GM23338 (cell line): ENCODE measurements at regions not wholly inside any gene's neighbourhood (a gene's known extent, or its start where the extent isn't known, plus 50 kb on each side); places are given as distances from the start of the nearest gene placed in this dataset.

Experiments
- ATAC-seq: fragments of 200-7000 bp; cut with Tn5 transposase; 3 replicates; pipeline ENCODE4 v1.9.1; 2020
- DNase-seq: peaks from one replicate; pipeline ENCODE4 v3.0.0-alpha.2; 2015; ENCODE audit warnings: low spot score
- H2AFZ ChIP-seq: fragments of 200-600 bp; sonication (generic); 2 replicates; pipeline ENCODE4 v1.8.0; 2016; ENCODE audit warnings: antibody characterized with exemption, mild to moderate bottlenecking, moderate library complexity
- H3F3A ChIP-seq: fragments of 200-600 bp; sonication (generic); replicated peaks from 2 replicates; pipeline ENCODE4 v1.8.0; 2017; ENCODE audit warnings: antibody characterized with exemption, mixed run types, low read depth
- H3K27ac ChIP-seq: fragments of 200-600 bp; sonication (generic); 2 replicates; pipeline ENCODE4 v1.6.1; 2016; ENCODE audit warnings: low read depth
- H3K27me3 ChIP-seq: fragments of 200-600 bp; sonication (generic); 2 replicates; pipeline ENCODE4 v1.8.0; 2016; ENCODE audit warnings: mild to moderate bottlenecking, mixed run types, moderate library complexity; ENCODE audit not compliant: insufficient read depth
- H3K36me3 ChIP-seq: fragments of 200-600 bp; sonication (generic); 2 replicates; pipeline ENCODE4 v1.8.0; 2016; ENCODE audit warnings: mild to moderate bottlenecking; ENCODE audit not compliant: insufficient read depth
- H3K4me1 ChIP-seq: fragments of 200-600 bp; sonication (generic); 2 replicates; pipeline ENCODE4 v1.8.0; 2016; ENCODE audit warnings: mild to moderate bottlenecking, moderate library complexity; ENCODE audit not compliant: insufficient read depth
- H3K4me2 ChIP-seq: fragments of 200-600 bp; sonication (generic); 2 replicates; pipeline ENCODE4 v1.7.1; 2017; ENCODE audit warnings: mixed run types
- H3K4me3 ChIP-seq: fragments of 200-600 bp; sonication (generic); 2 replicates; pipeline ENCODE4 v1.6.1; 2016; ENCODE audit warnings: mixed run types
- H3K79me2 ChIP-seq: fragments of 200-600 bp; sonication (generic); replicated peaks from 2 replicates; pipeline ENCODE4 v1.8.0; 2017; ENCODE audit warnings: mild to moderate bottlenecking; ENCODE audit not compliant: insufficient read depth
- H3K9me2 ChIP-seq: fragments of 200-600 bp; sonication (generic); 2 replicates; pipeline ENCODE4 v1.8.0; 2017; ENCODE audit not compliant: insufficient read depth
- H4K20me1 ChIP-seq: fragments of 200-600 bp; sonication (generic); replicated peaks from 2 replicates; pipeline ENCODE4 v1.8.0; 2017; ENCODE audit warnings: mild to moderate bottlenecking; ENCODE audit not compliant: insufficient read depth
- H3K27ac Mint-ChIP-seq: 2 replicates; pipeline ENCODE4 v1.8.0; 2020; ENCODE audit warnings: inconsistent platforms, mild to moderate bottlenecking, moderate library complexity, mixed read lengths
- H3K27me3 Mint-ChIP-seq: 3 replicates; pipeline ENCODE4 v1.8.0; 2022; ENCODE audit warnings: low read depth, mild to moderate bottlenecking, moderate library complexity, mixed read lengths, inconsistent platforms; ENCODE audit not compliant: insufficient read depth, poor library complexity
- H3K36me3 Mint-ChIP-seq: 3 replicates; pipeline ENCODE4 v1.8.0; 2021; ENCODE audit warnings: low read depth, mild to moderate bottlenecking, inconsistent platforms, moderate library complexity, mixed read lengths
- H3K4me1 Mint-ChIP-seq: 3 replicates; pipeline ENCODE4 v1.8.0; 2020; ENCODE audit warnings: mild to moderate bottlenecking, inconsistent platforms, mixed read lengths
- H3K4me3 Mint-ChIP-seq: 3 replicates; pipeline ENCODE4 v1.8.0; 2021; ENCODE audit warnings: moderate library complexity, mild to moderate bottlenecking, inconsistent platforms, mixed read lengths
- H3K9me3 Mint-ChIP-seq: 3 replicates; pipeline ENCODE4 v1.8.0; 2020; ENCODE audit warnings: moderate library complexity, mild to moderate bottlenecking, inconsistent platforms, mixed read lengths
- CREB1 ChIP-seq: fragments of 250-450 bp; sonication (Bioruptor Pico); IDR thresholded peaks from 2 replicates; pipeline ENCODE4 v1.5.0; 2020; ENCODE audit warnings: low read depth, mild to moderate bottlenecking, moderate library complexity
- EZH2 ChIP-seq: fragments of 200-600 bp; sonication (generic); IDR thresholded peaks from one replicate; pipeline ENCODE4 v1.8.0; 2017; ENCODE audit warnings: antibody characterized with exemption, mild to moderate bottlenecking, low read depth; ENCODE audit not compliant: unreplicated experiment
- EZH2phosphoT487 ChIP-seq: fragments of 200-600 bp; sonication (generic); IDR thresholded peaks from one replicate; pipeline ENCODE4 v1.8.1; 2018; ENCODE audit warnings: antibody characterized with exemption; ENCODE audit not compliant: unreplicated experiment
- JUNB ChIP-seq: IDR thresholded peaks from one replicate; pipeline ENCODE4 v1.6.1; 2016; ENCODE audit warnings: antibody characterized with exemption; ENCODE audit not compliant: unreplicated experiment
- NANOG ChIP-seq: IDR thresholded peaks from 2 replicates; pipeline ENCODE4 v1.6.1; 2016; ENCODE audit warnings: antibody characterized with exemption, borderline replicate concordance
- POLR2AphosphoS5 ChIP-seq: IDR thresholded peaks from 2 replicates; pipeline ENCODE4 v1.6.1; 2016; ENCODE audit warnings: antibody characterized with exemption, low read depth
- STAT1 ChIP-seq: IDR thresholded peaks from one replicate; pipeline ENCODE4 v1.6.1; 2016; ENCODE audit warnings: antibody characterized with exemption; ENCODE audit not compliant: unreplicated experiment
- ZNF114 ChIP-seq: fragments of 250-450 bp; sonication (Bioruptor Pico); IDR thresholded peaks from 2 replicates; pipeline ENCODE4 v1.5.0; 2020; ENCODE audit warnings: mild to moderate bottlenecking, moderate library complexity
- ZNF331 ChIP-seq: fragments of 250-450 bp; sonication (Bioruptor Pico); IDR thresholded peaks from 2 replicates; pipeline ENCODE4 v1.5.0; 2020; ENCODE audit warnings: low read depth, mild to moderate bottlenecking, moderate library complexity
- TF ChIP-seq, protein P1 (sequence below): IDR thresholded peaks from one replicate; pipeline ENCODE4 v1.6.1; 2018; ENCODE audit warnings: antibody characterized with exemption; ENCODE audit not compliant: unreplicated experiment
- TF ChIP-seq, protein P2 (sequence below): fragments of 250-450 bp; sonication (Bioruptor Pico); IDR thresholded peaks from 2 replicates; pipeline ENCODE4 v1.5.0; 2020; ENCODE audit warnings: mild to moderate bottlenecking, moderate library complexity
- TF ChIP-seq, protein P3 (sequence below): IDR thresholded peaks from 2 replicates; pipeline ENCODE4 v1.6.1; 2016; ENCODE audit warnings: antibody characterized with exemption
- TF ChIP-seq, protein P4 (sequence below), 2 experiments: fragments of 200-600 bp in 1 of 2; sonication (generic) in 1 of 2; conservative IDR thresholded peaks; 2 replicates each; pipeline versions ENCODE4 v1.5.1 to v1.6.1; 2016 to 2017; ENCODE audit warnings: antibody characterized with exemption in 2 of 2, low read depth in 2 of 2, mild to moderate bottlenecking in 2 of 2, moderate library complexity in 1 of 2

DNA sequence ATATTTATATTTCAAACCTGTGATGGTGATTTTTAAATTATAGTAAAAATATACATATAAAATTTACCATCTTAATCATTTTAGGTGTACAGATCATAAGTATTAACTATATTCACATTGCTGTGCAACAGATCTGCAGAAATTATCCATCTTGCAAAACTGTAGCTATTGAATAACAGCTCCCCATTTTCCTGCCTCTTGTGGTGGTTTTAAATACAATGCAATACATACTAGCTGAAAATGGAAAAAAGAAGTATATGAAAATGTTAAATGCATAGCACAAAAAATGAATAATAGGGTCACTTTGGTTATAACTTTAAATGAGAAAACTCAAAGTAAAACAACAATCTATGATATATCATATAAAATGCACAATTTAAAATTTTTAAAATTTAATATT is 130.9 kb upstream of the VPREB1 start:
- Mint-ChIP-seq H3K4me3 (no peak overlapping the region), H3K27me3 (peaks cover 48% of the 10 kb centered on the region), H3K9me3 (no peaks in the 10 kb centered on the region), H3K36me3 (no peaks in the 10 kb centered on the region), H3K4me1 (peaks cover 3% of the 10 kb centered on the region; the same call in 2 of the 3 replicates), H3K27ac (no peak overlapping the region)
- TF ChIP-seq, protein P1, sequence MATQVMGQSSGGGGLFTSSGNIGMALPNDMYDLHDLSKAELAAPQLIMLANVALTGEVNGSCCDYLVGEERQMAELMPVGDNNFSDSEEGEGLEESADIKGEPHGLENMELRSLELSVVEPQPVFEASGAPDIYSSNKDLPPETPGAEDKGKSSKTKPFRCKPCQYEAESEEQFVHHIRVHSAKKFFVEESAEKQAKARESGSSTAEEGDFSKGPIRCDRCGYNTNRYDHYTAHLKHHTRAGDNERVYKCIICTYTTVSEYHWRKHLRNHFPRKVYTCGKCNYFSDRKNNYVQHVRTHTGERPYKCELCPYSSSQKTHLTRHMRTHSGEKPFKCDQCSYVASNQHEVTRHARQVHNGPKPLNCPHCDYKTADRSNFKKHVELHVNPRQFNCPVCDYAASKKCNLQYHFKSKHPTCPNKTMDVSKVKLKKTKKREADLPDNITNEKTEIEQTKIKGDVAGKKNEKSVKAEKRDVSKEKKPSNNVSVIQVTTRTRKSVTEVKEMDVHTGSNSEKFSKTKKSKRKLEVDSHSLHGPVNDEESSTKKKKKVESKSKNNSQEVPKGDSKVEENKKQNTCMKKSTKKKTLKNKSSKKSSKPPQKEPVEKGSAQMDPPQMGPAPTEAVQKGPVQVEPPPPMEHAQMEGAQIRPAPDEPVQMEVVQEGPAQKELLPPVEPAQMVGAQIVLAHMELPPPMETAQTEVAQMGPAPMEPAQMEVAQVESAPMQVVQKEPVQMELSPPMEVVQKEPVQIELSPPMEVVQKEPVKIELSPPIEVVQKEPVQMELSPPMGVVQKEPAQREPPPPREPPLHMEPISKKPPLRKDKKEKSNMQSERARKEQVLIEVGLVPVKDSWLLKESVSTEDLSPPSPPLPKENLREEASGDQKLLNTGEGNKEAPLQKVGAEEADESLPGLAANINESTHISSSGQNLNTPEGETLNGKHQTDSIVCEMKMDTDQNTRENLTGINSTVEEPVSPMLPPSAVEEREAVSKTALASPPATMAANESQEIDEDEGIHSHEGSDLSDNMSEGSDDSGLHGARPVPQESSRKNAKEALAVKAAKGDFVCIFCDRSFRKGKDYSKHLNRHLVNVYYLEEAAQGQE = no peak
- TF ChIP-seq CREB1 (CRISPR knock-in tag) (no peak), STAT1 (no peak), POLR2AphosphoS5 (no peak), NANOG (no peak), ZNF114 (CRISPR knock-in tag) (no peak), JUNB (no peak), ZNF331 (CRISPR knock-in tag) (no peak), EZH2 (no peak), EZH2phosphoT487 (no peak)
- TF ChIP-seq, protein P2, sequence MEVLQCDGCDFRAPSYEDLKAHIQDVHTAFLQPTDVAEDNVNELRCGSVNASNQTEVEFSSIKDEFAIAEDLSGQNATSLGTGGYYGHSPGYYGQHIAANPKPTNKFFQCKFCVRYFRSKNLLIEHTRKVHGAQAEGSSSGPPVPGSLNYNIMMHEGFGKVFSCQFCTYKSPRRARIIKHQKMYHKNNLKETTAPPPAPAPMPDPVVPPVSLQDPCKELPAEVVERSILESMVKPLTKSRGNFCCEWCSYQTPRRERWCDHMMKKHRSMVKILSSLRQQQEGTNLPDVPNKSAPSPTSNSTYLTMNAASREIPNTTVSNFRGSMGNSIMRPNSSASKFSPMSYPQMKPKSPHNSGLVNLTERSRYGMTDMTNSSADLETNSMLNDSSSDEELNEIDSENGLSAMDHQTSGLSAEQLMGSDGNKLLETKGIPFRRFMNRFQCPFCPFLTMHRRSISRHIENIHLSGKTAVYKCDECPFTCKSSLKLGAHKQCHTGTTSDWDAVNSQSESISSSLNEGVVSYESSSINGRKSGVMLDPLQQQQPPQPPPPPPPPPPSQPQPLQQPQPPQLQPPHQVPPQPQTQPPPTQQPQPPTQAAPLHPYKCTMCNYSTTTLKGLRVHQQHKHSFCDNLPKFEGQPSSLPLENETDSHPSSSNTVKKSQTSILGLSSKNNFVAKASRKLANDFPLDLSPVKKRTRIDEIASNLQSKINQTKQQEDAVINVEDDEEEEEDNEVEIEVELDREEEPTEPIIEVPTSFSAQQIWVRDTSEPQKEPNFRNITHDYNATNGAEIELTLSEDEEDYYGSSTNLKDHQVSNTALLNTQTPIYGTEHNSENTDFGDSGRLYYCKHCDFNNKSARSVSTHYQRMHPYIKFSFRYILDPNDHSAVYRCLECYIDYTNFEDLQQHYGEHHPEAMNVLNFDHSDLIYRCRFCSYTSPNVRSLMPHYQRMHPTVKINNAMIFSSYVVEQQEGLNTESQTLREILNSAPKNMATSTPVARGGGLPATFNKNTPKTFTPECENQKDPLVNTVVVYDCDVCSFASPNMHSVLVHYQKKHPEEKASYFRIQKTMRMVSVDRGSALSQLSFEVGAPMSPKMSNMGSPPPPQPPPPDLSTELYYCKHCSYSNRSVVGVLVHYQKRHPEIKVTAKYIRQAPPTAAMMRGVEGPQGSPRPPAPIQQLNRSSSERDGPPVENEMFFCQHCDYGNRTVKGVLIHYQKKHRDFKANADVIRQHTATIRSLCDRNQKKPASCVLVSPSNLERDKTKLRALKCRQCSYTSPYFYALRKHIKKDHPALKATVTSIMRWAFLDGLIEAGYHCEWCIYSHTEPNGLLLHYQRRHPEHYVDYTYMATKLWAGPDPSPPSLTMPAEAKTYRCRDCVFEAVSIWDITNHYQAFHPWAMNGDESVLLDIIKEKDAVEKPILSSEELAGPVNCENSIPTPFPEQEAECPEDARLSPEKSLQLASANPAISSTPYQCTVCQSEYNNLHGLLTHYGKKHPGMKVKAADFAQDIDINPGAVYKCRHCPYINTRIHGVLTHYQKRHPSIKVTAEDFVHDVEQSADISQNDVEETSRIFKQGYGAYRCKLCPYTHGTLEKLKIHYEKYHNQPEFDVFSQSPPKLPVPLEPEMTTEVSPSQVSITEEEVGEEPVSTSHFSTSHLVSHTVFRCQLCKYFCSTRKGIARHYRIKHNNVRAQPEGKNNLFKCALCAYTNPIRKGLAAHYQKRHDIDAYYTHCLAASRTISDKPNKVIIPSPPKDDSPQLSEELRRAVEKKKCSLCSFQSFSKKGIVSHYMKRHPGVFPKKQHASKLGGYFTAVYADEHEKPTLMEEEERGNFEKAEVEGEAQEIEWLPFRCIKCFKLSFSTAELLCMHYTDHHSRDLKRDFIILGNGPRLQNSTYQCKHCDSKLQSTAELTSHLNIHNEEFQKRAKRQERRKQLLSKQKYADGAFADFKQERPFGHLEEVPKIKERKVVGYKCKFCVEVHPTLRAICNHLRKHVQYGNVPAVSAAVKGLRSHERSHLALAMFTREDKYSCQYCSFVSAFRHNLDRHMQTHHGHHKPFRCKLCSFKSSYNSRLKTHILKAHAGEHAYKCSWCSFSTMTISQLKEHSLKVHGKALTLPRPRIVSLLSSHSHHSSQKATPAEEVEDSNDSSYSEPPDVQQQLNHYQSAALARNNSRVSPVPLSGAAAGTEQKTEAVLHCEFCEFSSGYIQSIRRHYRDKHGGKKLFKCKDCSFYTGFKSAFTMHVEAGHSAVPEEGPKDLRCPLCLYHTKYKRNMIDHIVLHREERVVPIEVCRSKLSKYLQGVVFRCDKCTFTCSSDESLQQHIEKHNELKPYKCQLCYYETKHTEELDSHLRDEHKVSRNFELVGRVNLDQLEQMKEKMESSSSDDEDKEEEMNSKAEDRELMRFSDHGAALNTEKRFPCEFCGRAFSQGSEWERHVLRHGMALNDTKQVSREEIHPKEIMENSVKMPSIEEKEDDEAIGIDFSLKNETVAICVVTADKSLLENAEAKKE (CRISPR knock-in tag) = no peak
- TF ChIP-seq, protein P3, sequence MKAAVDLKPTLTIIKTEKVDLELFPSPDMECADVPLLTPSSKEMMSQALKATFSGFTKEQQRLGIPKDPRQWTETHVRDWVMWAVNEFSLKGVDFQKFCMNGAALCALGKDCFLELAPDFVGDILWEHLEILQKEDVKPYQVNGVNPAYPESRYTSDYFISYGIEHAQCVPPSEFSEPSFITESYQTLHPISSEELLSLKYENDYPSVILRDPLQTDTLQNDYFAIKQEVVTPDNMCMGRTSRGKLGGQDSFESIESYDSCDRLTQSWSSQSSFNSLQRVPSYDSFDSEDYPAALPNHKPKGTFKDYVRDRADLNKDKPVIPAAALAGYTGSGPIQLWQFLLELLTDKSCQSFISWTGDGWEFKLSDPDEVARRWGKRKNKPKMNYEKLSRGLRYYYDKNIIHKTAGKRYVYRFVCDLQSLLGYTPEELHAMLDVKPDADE = no peak
- TF ChIP-seq, protein P4, sequence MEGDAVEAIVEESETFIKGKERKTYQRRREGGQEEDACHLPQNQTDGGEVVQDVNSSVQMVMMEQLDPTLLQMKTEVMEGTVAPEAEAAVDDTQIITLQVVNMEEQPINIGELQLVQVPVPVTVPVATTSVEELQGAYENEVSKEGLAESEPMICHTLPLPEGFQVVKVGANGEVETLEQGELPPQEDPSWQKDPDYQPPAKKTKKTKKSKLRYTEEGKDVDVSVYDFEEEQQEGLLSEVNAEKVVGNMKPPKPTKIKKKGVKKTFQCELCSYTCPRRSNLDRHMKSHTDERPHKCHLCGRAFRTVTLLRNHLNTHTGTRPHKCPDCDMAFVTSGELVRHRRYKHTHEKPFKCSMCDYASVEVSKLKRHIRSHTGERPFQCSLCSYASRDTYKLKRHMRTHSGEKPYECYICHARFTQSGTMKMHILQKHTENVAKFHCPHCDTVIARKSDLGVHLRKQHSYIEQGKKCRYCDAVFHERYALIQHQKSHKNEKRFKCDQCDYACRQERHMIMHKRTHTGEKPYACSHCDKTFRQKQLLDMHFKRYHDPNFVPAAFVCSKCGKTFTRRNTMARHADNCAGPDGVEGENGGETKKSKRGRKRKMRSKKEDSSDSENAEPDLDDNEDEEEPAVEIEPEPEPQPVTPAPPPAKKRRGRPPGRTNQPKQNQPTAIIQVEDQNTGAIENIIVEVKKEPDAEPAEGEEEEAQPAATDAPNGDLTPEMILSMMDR (conservative IDR thresholded peaks at IDR 0.05; ENCODE audit: low read depth in 2 of 2) = no peak
- ATAC-seq (no peak), DNase-seq (no peak)
- no peaks in the 10 kb centered on the region for H3F3A ChIP-seq
- no peak overlapping the region for H2AFZ ChIP-seq
- H3K4me2 ChIP-seq = no peak overlapping the region
- H4K20me1 ChIP-seq = no peaks in the 10 kb centered on the region; the same call in 1 of the 2 replicates
- peaks cover 66% of the 10 kb centered on the region for H3K27me3 ChIP-seq
- H3K79me2 ChIP-seq = no peaks in the 10 kb centered on the region
- no peaks in the 10 kb centered on the region for H3K4me1 ChIP-seq
- H3K9me2 ChIP-seq = no peaks in the 10 kb centered on the region
- H3K4me3 ChIP-seq = no peak overlapping the region
- no peaks in the 10 kb centered on the region for H3K36me3 ChIP-seq
- no peak overlapping the region for H3K27ac ChIP-seq
